Uterus (tissue), 2 donors: ENCODE measurements at regions not wholly inside any gene's neighbourhood (a gene's known extent, or its start where the extent isn't known, plus 50 kb on each side); places are given as distances from the start of the nearest gene placed in this dataset.

Experiments
- CTCF ChIP-seq, 4 experiments: fragments of 200-600 bp in 2 of 4; fragments of 450-650 bp in 2 of 4; sonication (generic) in 2 of 4; IDR thresholded peaks; one replicate each; pipeline ENCODE4 v1.5.1; 2016 to 2019; ENCODE audit warnings: antibody characterized with exemption in 4 of 4, mild to moderate bottlenecking in 2 of 4, moderate library complexity in 1 of 4
- POLR2A ChIP-seq, 2 donors: fragments of 450-650 bp; IDR thresholded peaks; one replicate each; pipeline ENCODE4 v1.6.1; 2016; ENCODE audit warnings: antibody characterized with exemption in 2 of 2, mild to moderate bottlenecking in 1 of 2, moderate library complexity in 1 of 2

- TF ChIP-seq CTCF (IDR thresholded peaks at IDR 0.05): no peak
- TF ChIP-seq POLR2A (IDR thresholded peaks at IDR 0.05): no peak
These were observed 217.5 kb upstream of the TCF21 start for GRCh38 chr6:133671376-133671775.
